ENCODE measurements at regions not wholly inside any gene's neighbourhood (a gene's known extent, or its start where the extent isn't known, plus 50 kb on each side); places are given as distances from the start of the nearest gene placed in this dataset.

GRCh38 chr17:11035681-11036080 is 197.8 kb upstream of the PIRT start:
- Mint-ChIP-seq H3K27ac (no peak overlapping the region), H3K4me3 (no peak overlapping the region), H3K27me3 (no peaks in the 10 kb centered on the region), H3K36me3 (ENCODE audit: low read depth) (no peaks in the 10 kb centered on the region), H3K4me1 (no peaks in the 10 kb centered on the region), H3K9me3 (peaks cover 9% of the 10 kb centered on the region)
- intact Hi-C loops (cut with micrococcal nuclease), result no loop called here
- ATAC-seq (ENCODE audit: low read depth) (no peak), DNase-seq (no peak)
- no peak for TF ChIP-seq CTCF (IDR thresholded peaks at IDR 0.05)
- CTCF ChIA-PET, result no interaction called here
- POLR2A ChIA-PET, result no interaction called here

- Mint-ChIP-seq H3K27ac (no peak overlapping the region), H3K4me1 (no peaks in the 10 kb centered on the region), H3K9me3 (peaks cover 9% of the 10 kb centered on the region), H3K36me3 (ENCODE audit: low read depth) (no peaks in the 10 kb centered on the region), H3K27me3 (no peaks in the 10 kb centered on the region), H3K4me3 (no peak overlapping the region)
- intact Hi-C loops (cut with micrococcal nuclease), result no loop called here
- ATAC-seq (ENCODE audit: low read depth) (no peak), DNase-seq (no peak)
- TF ChIP-seq CTCF (IDR thresholded peaks at IDR 0.05), result no peak
- POLR2A ChIA-PET, result no interaction called here
- CTCF ChIA-PET, result no interaction called here
These were observed 193.9 kb upstream of the PIRT start for GRCh38 chr17:11031787-11032186.

- TF ChIP-seq CTCF (IDR thresholded peaks at IDR 0.05), result no peak
- CTCF ChIA-PET, result no interaction called here
- POLR2A ChIA-PET, result no interaction called here
- Mint-ChIP-seq H3K27ac (no peak overlapping the region), H3K9me3 (peaks cover 9% of the 10 kb centered on the region), H3K36me3 (ENCODE audit: low read depth) (no peaks in the 10 kb centered on the region), H3K27me3 (no peaks in the 10 kb centered on the region), H3K4me1 (no peaks in the 10 kb centered on the region), H3K4me3 (no peak overlapping the region)
- no peak for DNase-seq
- no peak for ATAC-seq (ENCODE audit: low read depth)
- intact Hi-C loops (cut with micrococcal nuclease), result no loop called here
These were observed 191.9 kb upstream of the PIRT start for GRCh38 chr17:11029791-11030190.

- Mint-ChIP-seq H3K4me3 (no peak overlapping the region), H3K36me3 (ENCODE audit: low read depth) (no peaks in the 10 kb centered on the region), H3K27ac (no peak overlapping the region), H3K9me3 (peaks cover 9% of the 10 kb centered on the region), H3K4me1 (no peaks in the 10 kb centered on the region), H3K27me3 (no peaks in the 10 kb centered on the region)
- ATAC-seq (ENCODE audit: low read depth), result no peak
- no peak for TF ChIP-seq CTCF (IDR thresholded peaks at IDR 0.05)
- POLR2A ChIA-PET, result no interaction called here
- intact Hi-C loops (cut with micrococcal nuclease), result no loop called here
- DNase-seq, result no peak
- CTCF ChIA-PET, result no interaction called here
These were observed 190.5 kb upstream of the PIRT start for GRCh38 chr17:11028349-11028748.

- Mint-ChIP-seq H3K36me3 (ENCODE audit: low read depth) (no peaks in the 10 kb centered on the region), H3K4me3 (no peak overlapping the region), H3K27ac (no peak overlapping the region), H3K27me3 (no peaks in the 10 kb centered on the region), H3K4me1 (no peaks in the 10 kb centered on the region), H3K9me3 (peaks cover 3% of the 10 kb centered on the region)
- POLR2A ChIA-PET, result no interaction called here
- no peak for DNase-seq
- ATAC-seq (ENCODE audit: low read depth), result no peak
- intact Hi-C loops (cut with micrococcal nuclease), result no loop called here
- TF ChIP-seq CTCF (IDR thresholded peaks at IDR 0.05), result no peak
- CTCF ChIA-PET, result no interaction called here
These were observed 189.0 kb upstream of the PIRT start for GRCh38 chr17:11026903-11027302.

Measured in activated B cell treated with CpG ODN at 0.5 μM for 24 hours (primary cell).